ENCODE measurements at regions not wholly inside any gene's neighbourhood (a gene's known extent, or its start where the extent isn't known, plus 50 kb on each side); places are given as distances from the start of the nearest gene placed in this dataset.
"Not testable (repeated sequence)": the region's sequence is repeated elsewhere in the genome, so short reads cannot be mapped to it uniquely, and the experiment has no call there.

DNA sequence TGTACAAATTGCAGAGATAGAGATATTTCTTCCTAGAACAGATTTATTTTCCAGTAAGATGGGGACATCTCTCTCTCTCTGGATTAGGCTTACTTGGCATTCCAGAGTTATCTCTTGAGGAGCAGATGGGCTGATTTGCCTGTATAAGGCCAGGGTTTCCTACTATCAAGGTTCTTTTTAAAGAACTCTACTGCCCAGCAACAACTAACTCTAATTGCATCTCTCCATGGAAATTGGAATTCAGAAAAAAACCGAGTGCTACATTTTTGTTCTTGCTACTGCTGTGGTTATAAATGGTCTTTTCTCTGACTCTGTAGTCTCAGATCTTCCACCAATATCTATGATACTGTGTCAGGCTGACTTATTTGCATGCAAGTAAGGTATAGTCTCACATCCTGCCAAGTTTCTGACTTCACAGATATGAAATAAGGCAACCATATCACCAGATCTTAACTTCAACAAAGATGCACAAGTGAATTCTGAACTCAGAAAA lies 161.1 kb downstream of the CRPPA start:
- Histone ChIP-seq H3K4me1 (no peaks in the 10 kb centered on the region), H3K4me3 (no peak overlapping the region), H3K9ac (no peak overlapping the region), H3K36me3 (no peaks in the 10 kb centered on the region), H3K27ac (no peak overlapping the region), H3K9me3 (no peaks in the 10 kb centered on the region), H3K4me2 (no peak overlapping the region), H4K20me1 (no peaks in the 10 kb centered on the region), H3K27me3 (no peaks in the 10 kb centered on the region; the same call in 1 of the 2 replicates)
- no peak for TF ChIP-seq Cebpa-rat (IDR thresholded peaks at IDR 0.05)

DNA sequence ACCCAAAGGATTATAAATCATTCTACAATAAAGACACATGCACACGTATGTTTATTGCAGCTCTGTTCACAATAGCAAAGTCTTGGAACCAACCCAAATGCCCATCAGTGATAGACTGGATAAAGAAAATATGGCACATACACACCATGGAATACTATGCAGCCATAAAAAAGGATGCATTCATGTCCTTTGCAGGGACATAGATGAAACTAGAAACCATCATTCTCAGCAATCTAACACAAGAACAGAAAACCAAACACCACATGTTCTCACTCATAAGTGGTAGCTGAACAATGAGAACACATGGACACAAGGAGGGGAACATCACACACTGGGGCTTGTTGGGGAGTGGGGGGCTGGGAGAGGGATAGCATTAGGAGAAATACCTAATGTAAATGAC lies 164.9 kb downstream of the CRPPA start:
- H3K9ac ChIP-seq, H3K4me1 ChIP-seq, H3K9me3 ChIP-seq, H3K36me3 ChIP-seq, H4K20me1 ChIP-seq, H3K4me3 ChIP-seq, H3K27me3 ChIP-seq, H3K27ac ChIP-seq, H3K4me2 ChIP-seq: not testable (repeated sequence)

DNA sequence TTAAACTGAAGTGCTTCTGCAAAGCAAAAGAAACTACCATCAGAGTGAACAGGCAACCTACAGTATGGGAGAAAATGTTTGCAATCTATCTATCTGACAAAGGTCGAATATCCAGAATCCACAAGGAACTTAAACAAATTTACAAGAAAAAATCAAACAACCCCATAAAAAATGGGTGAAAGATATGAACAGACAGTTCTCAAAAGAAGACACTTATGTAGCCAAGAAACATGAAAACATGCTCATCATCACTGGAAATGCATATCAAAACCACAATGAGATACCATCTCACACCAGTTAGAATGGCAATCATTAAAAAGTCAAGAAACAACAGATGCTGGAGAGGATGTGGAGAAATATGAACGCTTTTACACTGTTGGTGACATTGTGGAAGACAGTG lies 165.4 kb downstream of the CRPPA start:
- not testable (repeated sequence) for H4K20me1 ChIP-seq, H3K36me3 ChIP-seq, H3K4me3 ChIP-seq, H3K27me3 ChIP-seq, H3K27ac ChIP-seq, H3K9ac ChIP-seq, H3K4me1 ChIP-seq, H3K9me3 ChIP-seq, H3K4me2 ChIP-seq

DNA sequence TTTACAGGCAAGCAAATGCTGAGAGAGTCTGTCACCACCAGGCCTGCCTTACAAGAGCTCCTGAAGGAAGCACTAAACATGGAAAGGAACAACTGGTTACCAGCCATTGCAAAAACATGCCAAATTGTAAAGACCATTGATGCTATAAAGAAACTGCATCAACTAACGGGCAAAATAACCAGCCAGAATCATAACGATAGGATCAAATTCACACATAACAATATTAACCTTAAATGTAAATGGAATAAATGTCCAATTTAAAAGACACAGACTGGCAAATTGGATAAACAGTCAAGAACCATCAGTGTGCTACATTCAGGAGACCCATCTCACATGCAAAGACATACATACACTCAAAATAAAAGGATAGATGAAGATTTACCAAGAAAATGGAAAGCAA lies 170.7 kb downstream of the CRPPA start:
- not testable (repeated sequence) for H4K20me1 ChIP-seq, H3K9ac ChIP-seq, H3K27ac ChIP-seq, H3K4me2 ChIP-seq, H3K9me3 ChIP-seq, H3K4me1 ChIP-seq, H3K4me3 ChIP-seq, H3K27me3 ChIP-seq, H3K36me3 ChIP-seq

DNA sequence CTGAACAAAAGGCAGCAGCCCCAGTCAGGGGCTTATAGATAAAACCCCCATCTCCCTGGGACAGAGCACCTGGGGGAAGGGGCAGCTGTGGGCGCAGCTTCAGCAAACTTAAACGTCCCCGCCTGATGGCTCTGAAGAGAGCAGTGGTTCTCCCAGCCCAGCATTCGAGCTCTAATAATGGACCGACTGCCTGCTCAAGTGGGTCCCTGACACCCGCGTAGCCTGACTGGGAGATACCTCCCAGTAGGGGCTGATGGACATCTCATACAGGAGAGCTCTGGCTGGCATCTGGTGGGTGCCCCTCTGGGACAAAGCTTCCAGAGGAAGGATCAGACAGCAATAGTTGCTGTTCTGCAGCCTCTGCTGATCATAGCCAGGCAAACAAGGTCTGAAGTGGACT lies 172.1 kb downstream of the CRPPA start:
- not testable (repeated sequence) for H4K20me1 ChIP-seq, H3K9ac ChIP-seq, H3K4me3 ChIP-seq, H3K27me3 ChIP-seq, H3K4me2 ChIP-seq, H3K27ac ChIP-seq, H3K4me1 ChIP-seq, H3K36me3 ChIP-seq, H3K9me3 ChIP-seq

DNA sequence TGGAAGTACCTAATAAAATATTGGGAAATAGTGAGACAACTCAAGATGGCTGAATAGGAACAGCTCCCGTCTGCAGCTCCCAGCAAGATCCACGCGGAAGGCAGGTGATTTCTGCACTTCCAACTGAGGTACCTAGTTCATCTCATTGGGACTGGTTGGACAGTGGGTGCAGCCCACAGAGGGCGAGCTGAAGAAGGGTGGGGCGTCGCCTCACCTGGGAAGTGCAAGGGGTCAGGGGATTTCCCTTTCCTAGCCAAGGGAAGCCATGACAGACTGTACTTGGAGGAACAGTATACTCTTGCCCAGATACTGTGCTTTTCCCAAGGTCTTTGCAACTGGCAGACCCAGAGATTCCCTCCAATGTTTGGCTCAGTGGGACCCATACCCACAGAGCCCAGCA lies 172.8 kb downstream of the CRPPA start:
- H4K20me1 ChIP-seq, H3K4me3 ChIP-seq, H3K27ac ChIP-seq, H3K9ac ChIP-seq, H3K36me3 ChIP-seq, H3K27me3 ChIP-seq, H3K4me2 ChIP-seq, H3K9me3 ChIP-seq, H3K4me1 ChIP-seq: not testable (repeated sequence)

DNA sequence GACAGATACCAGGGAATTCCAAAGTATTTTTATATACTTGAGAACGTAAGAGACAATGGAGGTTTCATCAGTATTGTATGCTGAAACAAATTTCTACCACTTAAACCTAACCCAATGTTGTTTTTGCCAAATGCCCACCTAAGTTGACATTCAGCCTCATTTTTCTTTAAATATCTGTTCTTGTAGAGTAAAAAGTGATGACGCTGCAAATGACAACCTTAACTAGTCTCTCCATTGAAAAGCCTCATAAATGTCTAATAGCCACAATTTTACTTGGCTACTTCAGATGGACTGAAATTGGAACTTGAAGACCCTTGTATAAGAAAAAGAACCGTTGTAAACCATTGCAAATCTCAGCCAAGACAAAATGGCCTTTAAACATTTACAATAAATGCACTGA lies 176.9 kb downstream of the CRPPA start:
- no peaks in the 10 kb centered on the region for H4K20me1 ChIP-seq
- no peak for TF ChIP-seq Cebpa-rat (IDR thresholded peaks at IDR 0.05)
- H3K9ac ChIP-seq: no peak overlapping the region
- no peak overlapping the region for H3K4me3 ChIP-seq
- H3K9me3 ChIP-seq: no peaks in the 10 kb centered on the region
- H3K36me3 ChIP-seq: no peaks in the 10 kb centered on the region
- no peak overlapping the region for H3K4me2 ChIP-seq
- no peaks in the 10 kb centered on the region for H3K4me1 ChIP-seq
- no peak overlapping the region for H3K27ac ChIP-seq
- H3K27me3 ChIP-seq: no peaks in the 10 kb centered on the region

DNA sequence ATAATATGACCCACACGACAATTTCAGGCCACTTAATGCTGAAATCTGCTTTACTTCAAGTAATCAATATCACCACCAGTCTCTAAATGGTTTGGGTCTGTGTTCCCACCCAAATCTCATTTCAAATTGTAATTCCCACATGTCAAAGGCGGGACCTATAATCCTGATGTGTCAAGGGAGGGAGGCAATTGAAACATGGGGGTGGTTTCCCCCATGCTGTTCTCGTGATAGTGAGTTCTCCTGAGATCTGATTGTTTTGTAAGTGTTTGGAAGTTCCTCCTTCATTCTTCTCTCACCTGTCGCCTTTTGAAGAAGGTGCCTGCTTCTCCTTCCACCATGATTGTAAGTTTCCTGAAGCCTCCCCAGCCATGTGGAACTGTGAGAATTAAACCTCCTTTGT lies 178.4 kb downstream of the CRPPA start:
- Histone ChIP-seq H3K4me2 (no peak overlapping the region), H3K4me3 (no peak overlapping the region), H3K27ac (no peak overlapping the region), H3K27me3 (no peaks in the 10 kb centered on the region), H3K9me3 (no peaks in the 10 kb centered on the region), H4K20me1 (no peaks in the 10 kb centered on the region), H3K4me1 (no peaks in the 10 kb centered on the region), H3K36me3 (no peaks in the 10 kb centered on the region), H3K9ac (no peak overlapping the region)
- no peak for TF ChIP-seq Cebpa-rat (IDR thresholded peaks at IDR 0.05)

DNA sequence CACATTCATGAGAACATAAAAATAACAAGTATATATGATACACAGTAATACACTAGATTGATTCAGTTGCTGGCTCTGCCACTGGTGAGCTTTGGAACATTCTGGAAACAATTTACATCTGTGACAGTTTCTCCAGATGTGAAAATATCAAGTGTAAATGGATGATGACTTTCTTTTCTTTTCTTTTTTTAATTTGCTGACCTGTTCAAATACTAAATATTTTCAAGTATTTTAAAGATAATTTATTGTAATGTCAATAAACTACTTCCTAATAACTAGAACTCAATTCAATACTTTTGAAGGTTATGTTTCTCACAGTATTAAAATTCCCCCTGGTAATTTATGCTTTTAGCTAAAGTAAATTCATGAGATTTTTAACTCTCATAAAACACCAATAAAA lies 180.3 kb downstream of the CRPPA start:
- Histone ChIP-seq H3K4me1 (no peaks in the 10 kb centered on the region), H3K27ac (no peak overlapping the region), H3K9ac (no peak overlapping the region), H3K36me3 (no peaks in the 10 kb centered on the region), H3K9me3 (no peaks in the 10 kb centered on the region), H4K20me1 (no peaks in the 10 kb centered on the region), H3K4me2 (no peak overlapping the region), H3K4me3 (no peak overlapping the region), H3K27me3 (no peaks in the 10 kb centered on the region)
- no peak for TF ChIP-seq Cebpa-rat (IDR thresholded peaks at IDR 0.05)

DNA sequence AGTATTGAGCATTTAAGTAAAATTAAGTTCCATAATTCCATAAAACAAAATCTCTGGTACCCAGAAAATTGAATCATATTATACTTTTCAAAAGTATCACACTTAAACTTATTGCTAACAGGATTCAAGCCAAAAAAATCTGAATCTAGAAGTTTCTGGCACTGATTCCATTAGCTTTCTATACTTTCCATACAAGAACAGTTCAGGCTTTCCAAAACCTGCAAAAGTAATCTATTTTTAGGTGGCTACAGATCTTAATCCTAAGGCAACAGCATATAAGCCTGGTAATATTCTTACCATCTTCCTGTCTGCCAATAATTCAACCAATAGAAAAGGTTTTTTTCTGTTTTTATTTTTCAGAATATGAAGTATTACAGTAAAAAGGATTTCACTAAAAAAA lies 185.0 kb downstream of the CRPPA start:
- Histone ChIP-seq H3K9me3 (no peaks in the 10 kb centered on the region), H3K27me3 (no peaks in the 10 kb centered on the region), H3K27ac (no peak overlapping the region), H3K9ac (no peak overlapping the region), H3K4me3 (no peak overlapping the region), H4K20me1 (no peaks in the 10 kb centered on the region), H3K4me2 (no peak overlapping the region), H3K4me1 (no peaks in the 10 kb centered on the region), H3K36me3 (no peaks in the 10 kb centered on the region)
- no peak for TF ChIP-seq Cebpa-rat (IDR thresholded peaks at IDR 0.05)

DNA sequence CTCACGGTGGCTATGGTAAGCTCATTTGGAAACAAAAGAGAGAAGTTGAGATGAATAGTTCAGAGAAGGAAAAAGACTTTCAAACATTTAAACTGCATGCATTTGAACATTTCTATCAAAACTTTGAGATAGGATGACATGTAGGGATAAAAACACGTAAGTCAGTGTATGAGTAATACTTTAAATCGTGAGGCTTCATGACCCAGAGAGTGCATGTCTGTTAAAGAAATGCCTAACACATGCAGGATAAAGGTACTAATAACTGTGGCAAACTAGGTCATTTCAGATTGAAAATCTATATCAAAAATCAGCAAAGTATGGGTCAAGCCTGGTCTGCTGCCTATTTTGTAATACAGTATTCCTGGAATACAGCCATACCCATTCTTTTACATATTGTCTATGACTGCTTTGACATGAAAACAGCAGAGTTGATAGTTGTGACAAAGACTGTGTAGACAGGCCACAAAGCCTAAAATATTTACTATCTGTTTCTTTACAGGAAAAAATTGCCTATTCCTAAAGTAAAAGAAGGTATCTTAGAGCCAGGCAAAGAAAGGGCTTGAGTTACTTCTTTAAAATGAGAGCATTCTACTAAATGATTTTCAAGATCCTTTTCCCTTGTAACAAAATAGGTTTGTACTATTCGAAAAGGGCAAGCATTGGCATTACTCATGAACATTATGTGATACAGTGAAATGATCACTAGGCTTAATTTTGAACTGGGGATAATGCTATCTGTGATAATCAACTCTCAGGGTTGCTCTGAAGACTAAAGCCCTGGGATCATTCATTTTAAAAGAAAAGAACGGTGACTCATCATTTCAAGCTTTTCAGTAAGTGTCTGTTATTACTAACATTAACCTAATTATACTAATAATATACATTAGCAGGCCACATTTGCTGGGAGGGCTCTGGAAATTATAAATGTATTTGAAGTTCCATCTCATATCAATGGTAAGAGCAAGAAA lies 185.9 kb downstream of the CRPPA start:
- Histone ChIP-seq H3K27ac (no peak overlapping the region), H3K9ac (no peak overlapping the region), H3K27me3 (no peaks in the 10 kb centered on the region), H3K9me3 (peaks cover 8% of the 10 kb centered on the region), H3K4me1 (no peaks in the 10 kb centered on the region), H3K4me2 (no peak overlapping the region), H3K36me3 (no peaks in the 10 kb centered on the region), H3K4me3 (no peak overlapping the region), H4K20me1 (no peaks in the 10 kb centered on the region)
- no peak for TF ChIP-seq Cebpa-rat (IDR thresholded peaks at IDR 0.05)
